Gastroesophageal sphincter (tissue), 3 donors: ENCODE measurements at regions not wholly inside any gene's neighbourhood (a gene's known extent, or its start where the extent isn't known, plus 50 kb on each side); places are given as distances from the start of the nearest gene placed in this dataset.

ENCODE experiments used
- POLR2A ChIP-seq, 2 donors: fragments of 450-650 bp; IDR thresholded peaks; one replicate each; pipeline ENCODE4 v1.6.1; 2017; ENCODE audit warnings: antibody characterized with exemption in 2 of 2, mild to moderate bottlenecking in 2 of 2, moderate library complexity in 1 of 2
- TF ChIP-seq, protein P1 (sequence below), 4 experiments: fragments of 200-600 bp in 2 of 4; fragments of 450-650 bp in 2 of 4; sonication (generic) in 1 of 4; IDR thresholded peaks; one replicate each; pipeline ENCODE4 v1.5.1; 2017 to 2019; ENCODE audit warnings: antibody characterized with exemption in 4 of 4, mild to moderate bottlenecking in 2 of 4, moderate library complexity in 2 of 4

GRCh38 chr1:60821156-60821555 lies 261.2 kb upstream of the NFIA start:
- TF ChIP-seq, protein P1, sequence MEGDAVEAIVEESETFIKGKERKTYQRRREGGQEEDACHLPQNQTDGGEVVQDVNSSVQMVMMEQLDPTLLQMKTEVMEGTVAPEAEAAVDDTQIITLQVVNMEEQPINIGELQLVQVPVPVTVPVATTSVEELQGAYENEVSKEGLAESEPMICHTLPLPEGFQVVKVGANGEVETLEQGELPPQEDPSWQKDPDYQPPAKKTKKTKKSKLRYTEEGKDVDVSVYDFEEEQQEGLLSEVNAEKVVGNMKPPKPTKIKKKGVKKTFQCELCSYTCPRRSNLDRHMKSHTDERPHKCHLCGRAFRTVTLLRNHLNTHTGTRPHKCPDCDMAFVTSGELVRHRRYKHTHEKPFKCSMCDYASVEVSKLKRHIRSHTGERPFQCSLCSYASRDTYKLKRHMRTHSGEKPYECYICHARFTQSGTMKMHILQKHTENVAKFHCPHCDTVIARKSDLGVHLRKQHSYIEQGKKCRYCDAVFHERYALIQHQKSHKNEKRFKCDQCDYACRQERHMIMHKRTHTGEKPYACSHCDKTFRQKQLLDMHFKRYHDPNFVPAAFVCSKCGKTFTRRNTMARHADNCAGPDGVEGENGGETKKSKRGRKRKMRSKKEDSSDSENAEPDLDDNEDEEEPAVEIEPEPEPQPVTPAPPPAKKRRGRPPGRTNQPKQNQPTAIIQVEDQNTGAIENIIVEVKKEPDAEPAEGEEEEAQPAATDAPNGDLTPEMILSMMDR (IDR thresholded peaks at IDR 0.05), result no peak
- no peak for TF ChIP-seq POLR2A (IDR thresholded peaks at IDR 0.05)
